Eye (tissue), 1 donor: ENCODE measurements at regions not wholly inside any gene's neighbourhood (a gene's known extent, or its start where the extent isn't known, plus 50 kb on each side); places are given as distances from the start of the nearest gene placed in this dataset.
A peak's percentile ranks its signal among the peaks of the same experiment; 100 is the strongest.

Experiments
- DNase-seq: peaks from one replicate; pipeline ENCODE4 v3.0.0-alpha.2; 2015

GRCh38 chr6:26149240-26149639 is 62.0 kb downstream of the HFE start:
- no peak for DNase-seq

GRCh38 chr6:26152226-26153101 is 65.2 kb downstream of the HFE start:
- no peak for DNase-seq

GRCh38 chr6:26155061-26155930 is 68.1 kb downstream of the HFE start:
- DNase-seq: peak; percentile 93

GRCh38 chr6:26156105-26156849 is 69.0 kb downstream of the HFE start:
- DNase-seq: peak; percentile 98

DNA sequence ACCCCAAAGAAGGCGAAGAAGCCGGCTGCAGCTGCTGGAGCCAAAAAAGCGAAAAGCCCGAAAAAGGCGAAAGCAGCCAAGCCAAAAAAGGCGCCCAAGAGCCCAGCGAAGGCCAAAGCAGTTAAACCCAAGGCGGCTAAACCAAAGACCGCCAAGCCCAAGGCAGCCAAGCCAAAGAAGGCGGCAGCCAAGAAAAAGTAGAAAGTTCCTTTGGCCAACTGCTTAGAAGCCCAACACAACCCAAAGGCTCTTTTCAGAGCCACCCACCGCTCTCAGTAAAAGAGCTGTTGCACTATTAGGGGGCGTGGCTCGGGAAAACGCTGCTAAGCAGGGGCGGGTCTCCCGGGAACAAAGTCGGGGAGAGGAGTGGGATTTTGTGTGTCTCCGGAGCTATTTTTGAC is 69.6 kb downstream of the HFE start:
- DNase-seq: peak; percentile 94

GRCh38 chr6:26157251-26158075 is 70.2 kb downstream of the HFE start:
- peak; percentile 99 for DNase-seq

GRCh38 chr6:26158076-26158580 is 70.9 kb downstream of the HFE start:
- no peak for DNase-seq

DNA sequence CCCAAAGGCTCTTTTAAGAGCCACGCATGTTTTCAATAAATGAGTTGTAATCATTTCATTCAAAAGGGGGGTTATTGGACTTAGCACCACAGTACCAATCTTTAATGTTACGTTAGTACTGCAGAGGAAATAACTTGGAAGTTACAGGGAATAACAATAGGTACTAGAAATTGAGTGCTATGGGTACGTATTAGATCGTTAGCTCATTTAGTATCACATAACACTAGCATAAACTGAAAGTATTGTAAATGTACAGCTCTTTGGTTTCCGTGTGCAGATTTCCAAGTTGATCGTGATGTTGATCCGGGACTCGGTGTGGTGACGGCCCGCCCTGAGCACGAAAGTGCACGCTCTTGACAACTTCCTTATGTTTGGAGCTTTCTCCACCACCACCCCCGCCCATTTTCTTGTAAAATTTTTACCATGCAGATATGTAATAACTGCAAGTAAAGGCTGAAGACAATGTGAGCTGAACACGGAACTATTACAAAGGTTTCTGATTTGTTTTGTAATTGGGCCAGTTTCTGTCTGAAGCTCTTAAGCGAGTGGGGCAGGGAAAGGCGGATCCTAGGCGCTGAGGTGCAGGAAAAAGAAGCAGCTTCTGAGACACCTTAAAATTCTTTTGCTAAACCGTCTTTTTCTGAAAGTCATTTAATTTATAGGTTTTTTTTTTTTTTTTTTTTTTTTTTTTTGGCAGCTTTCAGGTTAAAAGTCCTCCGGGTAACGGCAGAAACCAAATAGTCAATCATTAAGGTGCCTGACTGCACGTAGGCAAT is 71.5 kb downstream of the HFE start:
- DNase-seq: peak; percentile 92

- peak; percentile 92 for DNase-seq
Observed at GRCh38 chr6:26159357-26160273, 72.4 kb downstream of the HFE start.

GRCh38 chr6:26161322-26161721 is 74.1 kb downstream of the HFE start:
- no peak for DNase-seq

- no peak for DNase-seq
Observed at GRCh38 chr6:26162399-26162798, 75.2 kb downstream of the HFE start.

GRCh38 chr6:26163427-26164119 is 76.3 kb downstream of the HFE start:
- DNase-seq: no peak

DNA sequence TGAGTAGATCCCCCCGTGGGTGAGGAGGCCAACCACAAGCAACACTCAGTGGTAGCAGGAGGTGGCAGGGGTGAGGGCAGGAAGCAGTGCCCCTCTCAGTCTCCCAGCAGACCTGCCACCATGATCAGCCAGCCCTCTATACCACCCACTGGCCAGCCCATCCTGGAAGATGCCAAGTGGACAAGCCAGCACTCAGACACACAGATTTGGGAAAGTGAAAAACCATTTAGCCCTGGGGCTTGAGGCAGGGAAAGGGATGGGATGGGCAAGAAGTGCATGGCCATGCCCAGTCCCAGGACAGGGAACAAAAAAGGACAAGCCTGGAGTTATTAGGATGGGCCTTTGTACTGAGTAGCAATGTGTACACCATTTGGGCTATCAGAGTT is 76.9 kb downstream of the HFE start:
- DNase-seq: no peak

DNA sequence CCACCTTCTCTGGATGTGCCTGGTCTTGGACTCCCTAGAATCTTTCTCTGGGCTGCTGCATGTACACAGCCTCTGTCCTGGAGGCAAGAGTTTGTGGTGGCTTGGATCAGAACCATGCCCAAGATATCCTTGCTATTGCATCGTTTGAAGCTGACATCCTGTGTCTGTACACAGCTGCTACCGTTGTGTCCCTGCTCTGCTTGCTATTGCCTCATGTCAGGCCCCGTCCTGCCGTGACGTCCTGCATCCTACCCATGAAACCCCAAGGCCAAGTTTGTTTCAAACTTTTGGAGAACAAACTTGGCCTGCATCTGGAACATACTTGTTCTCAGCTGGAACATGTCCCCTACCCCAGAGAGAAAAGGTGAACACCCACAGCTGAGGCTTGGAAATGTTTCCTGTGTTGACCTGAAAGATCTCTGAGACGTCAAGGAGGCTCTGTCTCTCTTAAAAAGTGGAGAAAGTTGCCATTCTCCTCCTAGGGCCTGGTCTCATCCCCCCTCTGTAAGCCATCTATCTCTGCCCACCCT is 78.1 kb downstream of the HFE start:
- DNase-seq: no peak

GRCh38 chr6:26170181-26170580 is 83.0 kb downstream of the HFE start:
- peak; percentile 23 for DNase-seq

DNA sequence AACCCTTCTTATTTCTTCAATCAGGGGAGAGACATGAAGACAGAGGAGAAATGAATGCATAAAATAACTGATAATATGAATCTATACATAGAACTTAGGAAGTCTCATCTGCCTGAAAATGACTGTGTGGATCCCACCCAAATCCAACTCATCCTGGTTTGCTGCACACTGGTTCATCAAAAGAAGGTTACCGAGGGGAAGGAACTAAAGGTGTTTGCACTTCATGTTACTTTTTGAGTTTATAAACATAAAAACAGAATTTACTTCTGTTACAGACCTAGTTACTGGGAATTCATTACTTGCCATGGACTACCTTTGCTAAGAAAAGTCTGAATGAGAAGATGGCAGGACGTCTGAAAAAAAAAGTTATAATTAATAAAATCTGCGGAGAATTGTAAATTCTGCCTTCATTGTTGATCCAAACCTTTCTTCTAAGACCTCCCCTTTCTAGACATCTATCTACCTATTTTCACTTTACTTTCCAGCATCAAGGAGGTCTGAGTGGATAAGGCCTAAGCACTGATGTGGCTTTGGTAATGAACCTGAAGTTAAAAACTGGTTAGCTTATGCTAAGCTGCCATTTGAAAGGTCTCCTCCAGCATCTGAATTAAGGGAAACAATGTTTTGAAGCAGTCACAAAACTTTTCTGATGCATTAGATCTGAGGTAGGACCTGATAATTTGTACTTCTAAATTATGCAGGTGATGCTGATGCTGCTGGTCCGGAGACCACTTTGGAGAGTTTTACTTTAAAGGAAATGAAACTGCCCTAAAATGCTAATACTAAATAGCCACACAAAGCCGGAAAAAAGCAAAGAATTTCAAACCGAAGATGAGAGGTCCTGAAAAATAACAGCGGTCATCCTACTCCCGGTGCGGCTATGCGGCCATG is 84.0 kb downstream of the HFE start:
- peak; percentile 13 for DNase-seq

DNA sequence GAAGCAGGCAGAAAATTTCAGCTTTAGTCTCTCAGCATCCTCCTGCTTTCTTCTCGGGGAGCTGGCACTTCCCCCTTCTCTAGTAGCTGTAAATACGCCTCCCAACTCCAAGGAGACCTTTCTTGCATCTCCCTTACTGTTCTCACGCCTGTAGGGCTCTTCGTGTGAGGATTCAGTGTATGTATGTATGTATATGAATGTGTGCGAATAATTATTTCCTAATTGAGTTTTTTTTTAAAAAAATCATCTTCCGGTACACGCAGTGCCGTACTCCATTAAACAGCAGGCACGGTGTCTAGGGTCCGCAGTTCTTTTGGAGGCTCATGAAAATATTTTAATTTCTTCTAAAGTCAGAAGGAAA is 85.4 kb downstream of the HFE start:
- DNase-seq: peak; percentile 87

GRCh38 chr6:26173836-26174145 is 86.6 kb downstream of the HFE start:
- no peak for DNase-seq
